ENCODE measurements at regions not wholly inside any gene's neighbourhood (a gene's known extent, or its start where the extent isn't known, plus 50 kb on each side); places are given as distances from the start of the nearest gene placed in this dataset.

DNA sequence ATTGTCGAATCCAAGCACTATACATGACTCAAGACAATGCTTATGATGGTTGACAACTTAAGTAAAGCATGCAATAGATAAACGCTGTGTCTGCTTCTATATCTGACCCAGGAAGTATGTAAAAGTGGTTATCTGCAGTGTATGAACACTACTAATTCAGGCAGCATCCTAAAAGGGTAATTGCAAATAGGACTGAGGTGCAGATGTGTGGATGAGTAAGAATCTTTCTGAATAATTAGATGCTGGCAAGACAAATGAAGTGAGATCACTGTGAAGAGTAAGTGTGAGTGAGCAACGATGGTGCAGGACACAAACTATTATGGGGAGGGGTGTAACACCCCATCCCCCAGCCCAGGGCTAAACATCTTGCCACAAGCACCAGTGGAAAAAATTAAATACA lies 195.7 kb upstream of the CHRNA7 start:
- no peak for TF ChIP-seq SMC3 (IDR thresholded peaks at IDR 0.05)
- TF ChIP-seq, protein P1, sequence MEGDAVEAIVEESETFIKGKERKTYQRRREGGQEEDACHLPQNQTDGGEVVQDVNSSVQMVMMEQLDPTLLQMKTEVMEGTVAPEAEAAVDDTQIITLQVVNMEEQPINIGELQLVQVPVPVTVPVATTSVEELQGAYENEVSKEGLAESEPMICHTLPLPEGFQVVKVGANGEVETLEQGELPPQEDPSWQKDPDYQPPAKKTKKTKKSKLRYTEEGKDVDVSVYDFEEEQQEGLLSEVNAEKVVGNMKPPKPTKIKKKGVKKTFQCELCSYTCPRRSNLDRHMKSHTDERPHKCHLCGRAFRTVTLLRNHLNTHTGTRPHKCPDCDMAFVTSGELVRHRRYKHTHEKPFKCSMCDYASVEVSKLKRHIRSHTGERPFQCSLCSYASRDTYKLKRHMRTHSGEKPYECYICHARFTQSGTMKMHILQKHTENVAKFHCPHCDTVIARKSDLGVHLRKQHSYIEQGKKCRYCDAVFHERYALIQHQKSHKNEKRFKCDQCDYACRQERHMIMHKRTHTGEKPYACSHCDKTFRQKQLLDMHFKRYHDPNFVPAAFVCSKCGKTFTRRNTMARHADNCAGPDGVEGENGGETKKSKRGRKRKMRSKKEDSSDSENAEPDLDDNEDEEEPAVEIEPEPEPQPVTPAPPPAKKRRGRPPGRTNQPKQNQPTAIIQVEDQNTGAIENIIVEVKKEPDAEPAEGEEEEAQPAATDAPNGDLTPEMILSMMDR (IDR thresholded peaks at IDR 0.05): no peak
- TF ChIP-seq MAZ (IDR thresholded peaks at IDR 0.05; ENCODE audit: borderline replicate concordance, low read depth, low read length): no peak
- no peak for TF ChIP-seq POLR2A (IDR thresholded peaks at IDR 0.05; ENCODE audit: low read length)
- TF ChIP-seq EP300 (IDR thresholded peaks at IDR 0.05): no peak
- no peak for TF ChIP-seq ZFP36 (IDR thresholded peaks at IDR 0.05; ENCODE audit: borderline replicate concordance, partially characterized antibody)
- TF ChIP-seq CHD2 (IDR thresholded peaks at IDR 0.05; ENCODE audit: low read length, partially characterized antibody): no peak
- no peak for TF ChIP-seq RAD21 (conservative IDR thresholded peaks at IDR 0.05 in 1 of 2, IDR thresholded peaks at IDR 0.05 in 1 of 2)
- no peak for TF ChIP-seq JUN (IDR thresholded peaks at IDR 0.05)
- TF ChIP-seq, protein P2, sequence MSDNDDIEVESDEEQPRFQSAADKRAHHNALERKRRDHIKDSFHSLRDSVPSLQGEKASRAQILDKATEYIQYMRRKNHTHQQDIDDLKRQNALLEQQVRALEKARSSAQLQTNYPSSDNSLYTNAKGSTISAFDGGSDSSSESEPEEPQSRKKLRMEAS (IDR thresholded peaks at IDR 0.05): no peak
- no peak for TF ChIP-seq HEYL (CRISPR knock-in tag; IDR thresholded peaks at IDR 0.05)
- TF ChIP-seq, protein P3, sequence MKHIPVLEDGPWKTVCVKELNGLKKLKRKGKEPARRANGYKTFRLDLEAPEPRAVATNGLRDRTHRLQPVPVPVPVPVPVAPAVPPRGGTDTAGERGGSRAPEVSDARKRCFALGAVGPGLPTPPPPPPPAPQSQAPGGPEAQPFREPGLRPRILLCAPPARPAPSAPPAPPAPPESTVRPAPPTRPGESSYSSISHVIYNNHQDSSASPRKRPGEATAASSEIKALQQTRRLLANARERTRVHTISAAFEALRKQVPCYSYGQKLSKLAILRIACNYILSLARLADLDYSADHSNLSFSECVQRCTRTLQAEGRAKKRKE (CRISPR knock-in tag; IDR thresholded peaks at IDR 0.05; ENCODE audit: low read depth): no peak
- TF ChIP-seq, protein P4, sequence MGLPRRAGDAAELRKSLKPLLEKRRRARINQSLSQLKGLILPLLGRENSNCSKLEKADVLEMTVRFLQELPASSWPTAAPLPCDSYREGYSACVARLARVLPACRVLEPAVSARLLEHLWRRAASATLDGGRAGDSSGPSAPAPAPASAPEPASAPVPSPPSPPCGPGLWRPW (IDR thresholded peaks at IDR 0.05): no peak
- TF ChIP-seq JUNB (IDR thresholded peaks at IDR 0.05): no peak

Measured in A549 (cell line).